HEK293 (cell line): ENCODE measurements at regions not wholly inside any gene's neighbourhood (a gene's known extent, or its start where the extent isn't known, plus 50 kb on each side); places are given as distances from the start of the nearest gene placed in this dataset.
A peak's percentile ranks its signal among the peaks of the same experiment; 100 is the strongest.

ENCODE experiments used
- CTCF ChIA-PET: fragments of 350-600 bp; formaldehyde crosslinking; extraction: SDS; loops from one replicate; lab custom pipeline; 2021; ENCODE audit warnings: antibody characterized with exemption; lab: Yijun Ruan, JAX
- POLR2A ChIA-PET: fragments of 300-600 bp; formaldehyde crosslinking; extraction: SDS; loops from one replicate; lab custom pipeline; 2020; ENCODE audit warnings: antibody characterized with exemption, inconsistent platforms; lab: Yijun Ruan, JAX
- H3K27ac ChIP-seq: fragments of 200-500 bp; sonication (Bioruptor generic); 2 replicates; pipeline ENCODE4 v1.5.1; 2014; ENCODE audit warnings: low read depth, low read length, control low read depth, inconsistent platforms; ENCODE audit errors: extremely low read depth
- H3K36me3 ChIP-seq, 2 experiments: fragments of 200-500 bp in 1 of 2; sonication (Bioruptor generic) in 1 of 2; 1 replicate in 1 of 2; 2 replicates in 1 of 2; pipeline ENCODE4 v1.5.1; 2014 to 2017; ENCODE audit warnings: inconsistent platforms in 2 of 2, low read length in 2 of 2; ENCODE audit not compliant: control insufficient read depth in 2 of 2, insufficient read depth in 1 of 2
- H3K4me1 ChIP-seq: fragments of 200-500 bp; sonication (Bioruptor generic); 2 replicates; pipeline ENCODE4 v1.5.1; 2014; ENCODE audit warnings: mild to moderate bottlenecking, low read length, inconsistent platforms; ENCODE audit not compliant: control insufficient read depth, insufficient read depth
- H3K4me3 ChIP-seq: 2 replicates; pipeline ENCODE4 v1.5.1; 2011; ENCODE audit warnings: low read depth, mild to moderate bottlenecking, control low read depth, low read length, moderate library complexity
- H3K9me3 ChIP-seq: fragments of 200-500 bp; sonication (Bioruptor generic); 2 replicates; pipeline ENCODE4 v1.5.1; 2014; ENCODE audit warnings: low read depth, low read length, inconsistent platforms; ENCODE audit not compliant: control insufficient read depth, insufficient read depth
- GLIS1 ChIP-seq: fragments of 450-650 bp; formaldehyde crosslinking; IDR thresholded peaks from 2 replicates; pipeline ENCODE4 v1.5.1; 2016; ENCODE audit warnings: missing biosample characterization, missing genetic modification characterization
- KLF16 ChIP-seq: fragments of 450-650 bp; formaldehyde crosslinking; IDR thresholded peaks from 2 replicates; pipeline ENCODE4 v1.5.1; 2017; ENCODE audit warnings: missing biosample characterization, missing genetic modification characterization
- KLF8 ChIP-seq: fragments of 450-650 bp; formaldehyde crosslinking; IDR thresholded peaks from 2 replicates; pipeline ENCODE4 v1.5.1; 2016; ENCODE audit warnings: missing biosample characterization, missing genetic modification characterization
- MZF1 ChIP-seq: fragments of 450-650 bp; formaldehyde crosslinking; IDR thresholded peaks from 2 replicates; pipeline ENCODE4 v1.5.1; 2017; ENCODE audit warnings: missing biosample characterization, missing genetic modification characterization, borderline replicate concordance
- OSR2 ChIP-seq: fragments of 450-650 bp; formaldehyde crosslinking; IDR thresholded peaks from 2 replicates; pipeline ENCODE4 v1.5.1; 2016; ENCODE audit warnings: missing biosample characterization, missing genetic modification characterization
- RBAK ChIP-seq: fragments of 450-650 bp; formaldehyde crosslinking; IDR thresholded peaks from 2 replicates; pipeline ENCODE4 v1.5.1; 2016; ENCODE audit warnings: missing biosample characterization, missing genetic modification characterization
- REPIN1 ChIP-seq: fragments of 450-650 bp; formaldehyde crosslinking; IDR thresholded peaks from 2 replicates; pipeline ENCODE4 v1.5.1; 2017; ENCODE audit warnings: missing biosample characterization, missing genetic modification characterization, low read depth
- TRIM28 ChIP-seq: IDR thresholded peaks from 2 replicates; pipeline ENCODE4 v1.6.1; 2011; ENCODE audit warnings: low read length, control low read depth, borderline replicate concordance
- ZNF155 ChIP-seq: fragments of 450-650 bp; formaldehyde crosslinking; IDR thresholded peaks from 2 replicates; pipeline ENCODE4 v1.5.1; 2016; ENCODE audit warnings: missing biosample characterization, missing genetic modification characterization
- ZNF391 ChIP-seq: fragments of 450-650 bp; formaldehyde crosslinking; IDR thresholded peaks from 2 replicates; pipeline ENCODE4 v1.5.1; 2016; ENCODE audit warnings: low read depth, missing biosample characterization, missing genetic modification characterization, borderline replicate concordance
- ZNF433 ChIP-seq: fragments of 450-650 bp; formaldehyde crosslinking; IDR thresholded peaks from 2 replicates; pipeline ENCODE4 v1.5.1; 2016; ENCODE audit warnings: missing biosample characterization, missing genetic modification characterization, low read depth
- ZNF529 ChIP-seq: fragments of 450-650 bp; formaldehyde crosslinking; IDR thresholded peaks from 2 replicates; pipeline ENCODE4 v1.5.1; 2017; ENCODE audit warnings: missing genetic modification characterization, missing biosample characterization; ENCODE audit not compliant: insufficient replicate concordance
- ZNF548 ChIP-seq: fragments of 450-650 bp; formaldehyde crosslinking; IDR thresholded peaks from 2 replicates; pipeline ENCODE4 v1.5.1; 2016; ENCODE audit warnings: missing biosample characterization, missing genetic modification characterization
- ZNF585B ChIP-seq: fragments of 450-650 bp; formaldehyde crosslinking; IDR thresholded peaks from 2 replicates; pipeline ENCODE4 v1.5.1; 2016; ENCODE audit warnings: missing biosample characterization, missing genetic modification characterization
- ZNF600 ChIP-seq: fragments of 450-650 bp; formaldehyde crosslinking; IDR thresholded peaks from 2 replicates; pipeline ENCODE4 v1.5.1; 2016; ENCODE audit warnings: missing biosample characterization, missing genetic modification characterization
- ZNF664 ChIP-seq: fragments of 450-650 bp; formaldehyde crosslinking; IDR thresholded peaks from 2 replicates; pipeline ENCODE4 v1.5.1; 2016; ENCODE audit warnings: missing biosample characterization, missing genetic modification characterization
- ZNF701 ChIP-seq: fragments of 450-650 bp; formaldehyde crosslinking; IDR thresholded peaks from 2 replicates; pipeline ENCODE4 v1.5.1; 2016; ENCODE audit warnings: missing biosample characterization, missing genetic modification characterization
- ZSCAN23 ChIP-seq: fragments of 450-650 bp; formaldehyde crosslinking; IDR thresholded peaks from 2 replicates; pipeline ENCODE4 v1.5.1; 2016; ENCODE audit warnings: missing biosample characterization, missing genetic modification characterization
- ZSCAN30 ChIP-seq: fragments of 450-650 bp; IDR thresholded peaks from 2 replicates; pipeline ENCODE4 v1.5.1; 2018; ENCODE audit warnings: missing biosample characterization, mild to moderate bottlenecking, missing genetic modification characterization, moderate library complexity
- TF ChIP-seq, protein P1 (sequence below): fragments of 450-650 bp; formaldehyde crosslinking; IDR thresholded peaks from 2 replicates; pipeline ENCODE4 v1.5.1; 2016; ENCODE audit warnings: missing biosample characterization, missing genetic modification characterization
- TF ChIP-seq, protein P2 (sequence below): fragments of 450-650 bp; formaldehyde crosslinking; IDR thresholded peaks from 2 replicates; pipeline ENCODE4 v1.5.1; 2016; ENCODE audit warnings: missing biosample characterization, missing genetic modification characterization
- TF ChIP-seq, protein P3 (sequence below): fragments of 450-650 bp; formaldehyde crosslinking; IDR thresholded peaks from 2 replicates; pipeline ENCODE4 v1.5.1; 2016; ENCODE audit warnings: missing biosample characterization, missing genetic modification characterization
- TF ChIP-seq, protein P4 (sequence below): fragments of 450-650 bp; formaldehyde crosslinking; IDR thresholded peaks from 2 replicates; pipeline ENCODE4 v1.5.1; 2016; ENCODE audit warnings: missing biosample characterization, missing genetic modification characterization, borderline replicate concordance

DNA sequence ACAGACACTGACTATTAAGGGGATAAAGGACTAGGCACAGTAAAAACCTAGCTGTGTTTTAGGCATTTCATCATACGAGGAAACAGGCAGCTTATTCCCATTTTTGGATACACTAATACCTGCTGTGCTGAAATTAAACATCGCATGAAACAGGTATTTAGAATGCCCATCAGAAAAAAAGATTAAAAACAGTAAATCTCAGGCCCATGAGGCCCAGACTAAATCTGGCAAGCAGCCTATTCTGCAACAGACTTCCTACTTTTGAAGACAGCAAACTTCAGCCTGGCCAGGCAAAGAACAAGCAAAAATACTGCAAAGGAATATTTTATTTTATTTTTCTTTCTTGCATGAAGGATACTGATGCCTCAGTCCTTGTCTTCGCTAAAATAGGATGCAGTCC, 240.2 kb downstream of the LMO4 start:
- Histone ChIP-seq H3K9me3 (no peaks in the 10 kb centered on the region), H3K4me1 (no peaks in the 10 kb centered on the region), H3K36me3 (no peaks in the 10 kb centered on the region)
- ChIA-PET POLR2A (no interaction called here), CTCF (interaction anchor here (0.6 kb wide), 1 partner anchor 276 kb away, joined by 3 read pairs; no protein-coding TSS in a partner anchor)
- TF ChIP-seq, protein P1, sequence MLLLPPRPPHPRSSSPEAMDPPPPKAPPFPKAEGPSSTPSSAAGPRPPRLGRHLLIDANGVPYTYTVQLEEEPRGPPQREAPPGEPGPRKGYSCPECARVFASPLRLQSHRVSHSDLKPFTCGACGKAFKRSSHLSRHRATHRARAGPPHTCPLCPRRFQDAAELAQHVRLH (tag by site-specific recombination): no peak
- TF ChIP-seq ZNF701: no peak
- no peak for TF ChIP-seq GLIS1 (tag by site-specific recombination)
- no peak for TF ChIP-seq REPIN1 (tag by site-specific recombination)
- TF ChIP-seq, protein P2, sequence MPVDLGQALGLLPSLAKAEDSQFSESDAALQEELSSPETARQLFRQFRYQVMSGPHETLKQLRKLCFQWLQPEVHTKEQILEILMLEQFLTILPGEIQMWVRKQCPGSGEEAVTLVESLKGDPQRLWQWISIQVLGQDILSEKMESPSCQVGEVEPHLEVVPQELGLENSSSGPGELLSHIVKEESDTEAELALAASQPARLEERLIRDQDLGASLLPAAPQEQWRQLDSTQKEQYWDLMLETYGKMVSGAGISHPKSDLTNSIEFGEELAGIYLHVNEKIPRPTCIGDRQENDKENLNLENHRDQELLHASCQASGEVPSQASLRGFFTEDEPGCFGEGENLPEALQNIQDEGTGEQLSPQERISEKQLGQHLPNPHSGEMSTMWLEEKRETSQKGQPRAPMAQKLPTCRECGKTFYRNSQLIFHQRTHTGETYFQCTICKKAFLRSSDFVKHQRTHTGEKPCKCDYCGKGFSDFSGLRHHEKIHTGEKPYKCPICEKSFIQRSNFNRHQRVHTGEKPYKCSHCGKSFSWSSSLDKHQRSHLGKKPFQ (tag by site-specific recombination): no peak
- no peak for TF ChIP-seq ZNF664 (tag by site-specific recombination)
- no peak for TF ChIP-seq KLF8 (tag by site-specific recombination)
- no peak for TF ChIP-seq ZNF155
- no peak for TF ChIP-seq ZSCAN23 (tag by site-specific recombination)
- TF ChIP-seq, all 188 proteins: peak for 0
- H3K4me3 ChIP-seq: no peak overlapping the region
- H3K27ac ChIP-seq: no peak overlapping the region

DNA sequence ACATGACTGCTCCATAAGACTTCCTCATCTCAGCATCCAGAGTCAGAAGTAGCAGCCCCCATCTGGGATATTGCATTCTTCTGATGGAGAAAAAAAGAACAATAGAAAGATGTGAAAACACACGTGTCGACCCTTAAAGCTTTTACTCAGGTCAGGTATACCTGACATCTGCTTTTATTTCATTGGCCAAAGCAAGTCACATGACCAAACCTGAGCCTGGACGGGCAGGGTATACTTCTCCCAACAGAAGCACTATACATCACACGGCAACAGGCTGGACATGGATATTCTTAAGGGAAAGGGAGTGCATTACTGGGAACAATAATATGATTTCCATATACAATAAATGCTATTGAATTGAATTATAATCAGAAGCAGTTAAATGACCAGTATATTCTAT, 243.3 kb downstream of the LMO4 start:
- Histone ChIP-seq H3K27ac (no peak overlapping the region), H3K4me1 (no peaks in the 10 kb centered on the region), H3K9me3 (no peaks in the 10 kb centered on the region), H3K4me3 (no peak overlapping the region), H3K36me3 (no peaks in the 10 kb centered on the region)
- TF ChIP-seq ZNF391 (tag by site-specific recombination) (no peak), ZNF548 (no peak), ZNF433 (no peak), ZSCAN30 (tag by site-specific recombination) (no peak), TRIM28 (no peak), ZNF600 (tag by site-specific recombination) (no peak), ZNF585B (tag by site-specific recombination) (no peak), KLF16 (tag by site-specific recombination) (no peak)
- TF ChIP-seq, protein P3, sequence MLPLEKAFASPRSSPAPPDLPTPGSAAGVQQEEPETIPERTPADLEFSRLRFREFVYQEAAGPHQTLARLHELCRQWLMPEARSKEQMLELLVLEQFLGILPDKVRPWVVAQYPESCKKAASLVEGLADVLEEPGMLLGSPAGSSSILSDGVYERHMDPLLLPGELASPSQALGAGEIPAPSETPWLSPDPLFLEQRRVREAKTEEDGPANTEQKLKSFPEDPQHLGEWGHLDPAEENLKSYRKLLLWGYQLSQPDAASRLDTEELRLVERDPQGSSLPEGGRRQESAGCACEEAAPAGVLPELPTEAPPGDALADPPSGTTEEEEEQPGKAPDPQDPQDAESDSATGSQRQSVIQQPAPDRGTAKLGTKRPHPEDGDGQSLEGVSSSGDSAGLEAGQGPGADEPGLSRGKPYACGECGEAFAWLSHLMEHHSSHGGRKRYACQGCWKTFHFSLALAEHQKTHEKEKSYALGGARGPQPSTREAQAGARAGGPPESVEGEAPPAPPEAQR (tag by site-specific recombination): no peak
- TF ChIP-seq, protein P4, sequence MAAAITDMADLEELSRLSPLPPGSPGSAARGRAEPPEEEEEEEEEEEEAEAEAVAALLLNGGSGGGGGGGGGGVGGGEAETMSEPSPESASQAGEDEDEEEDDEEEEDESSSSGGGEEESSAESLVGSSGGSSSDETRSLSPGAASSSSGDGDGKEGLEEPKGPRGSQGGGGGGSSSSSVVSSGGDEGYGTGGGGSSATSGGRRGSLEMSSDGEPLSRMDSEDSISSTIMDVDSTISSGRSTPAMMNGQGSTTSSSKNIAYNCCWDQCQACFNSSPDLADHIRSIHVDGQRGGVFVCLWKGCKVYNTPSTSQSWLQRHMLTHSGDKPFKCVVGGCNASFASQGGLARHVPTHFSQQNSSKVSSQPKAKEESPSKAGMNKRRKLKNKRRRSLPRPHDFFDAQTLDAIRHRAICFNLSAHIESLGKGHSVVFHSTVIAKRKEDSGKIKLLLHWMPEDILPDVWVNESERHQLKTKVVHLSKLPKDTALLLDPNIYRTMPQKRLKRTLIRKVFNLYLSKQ (tag by site-specific recombination): no peak
- POLR2A ChIA-PET: no interaction called here
- CTCF ChIA-PET: no interaction called here

DNA sequence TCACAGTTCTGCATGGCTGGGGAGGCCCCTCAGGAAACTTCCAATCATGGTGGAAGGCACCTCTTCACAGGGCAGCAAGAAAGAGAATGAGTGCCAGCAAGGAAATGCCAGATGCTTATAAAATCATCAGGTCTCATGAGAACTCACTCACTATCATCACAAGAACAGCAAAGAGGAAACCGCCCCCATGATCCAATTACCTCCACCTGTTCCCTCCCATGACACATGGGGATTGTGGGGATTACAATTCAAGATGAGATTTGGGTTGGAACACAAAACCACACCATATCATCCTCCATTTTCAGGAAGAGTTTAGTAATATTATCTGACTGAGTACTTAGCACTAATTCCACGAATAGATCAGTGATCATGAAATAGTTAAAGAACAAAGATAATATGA, 244.2 kb downstream of the LMO4 start:
- TF ChIP-seq OSR2 (tag by site-specific recombination) (no peak), ZNF529 (tag by site-specific recombination) (no peak), RBAK (tag by site-specific recombination) (no peak), MZF1 (0 out of 2 replicates have a peak, but pooled peaks have one; percentile 28)
- no peaks in the 10 kb centered on the region for H3K4me1 ChIP-seq
- POLR2A ChIA-PET: no interaction called here
- H3K27ac ChIP-seq: no peak overlapping the region
- CTCF ChIA-PET: interaction anchor here (0.6 kb wide), 1 partner anchor 604 kb away, joined by 3 read pairs; no protein-coding TSS in a partner anchor
- no peaks in the 10 kb centered on the region for H3K36me3 ChIP-seq
- no peak overlapping the region for H3K4me3 ChIP-seq
- no peaks in the 10 kb centered on the region for H3K9me3 ChIP-seq
